HS-27A (cell line): ENCODE measurements at regions not wholly inside any gene's neighbourhood (a gene's known extent, or its start where the extent isn't known, plus 50 kb on each side); places are given as distances from the start of the nearest gene placed in this dataset.

Experiments
- DNase-seq: peaks from one replicate; pipeline ENCODE4 v3.0.0-alpha.2; 2012; ENCODE audit warnings: low read depth, missing footprints

DNA sequence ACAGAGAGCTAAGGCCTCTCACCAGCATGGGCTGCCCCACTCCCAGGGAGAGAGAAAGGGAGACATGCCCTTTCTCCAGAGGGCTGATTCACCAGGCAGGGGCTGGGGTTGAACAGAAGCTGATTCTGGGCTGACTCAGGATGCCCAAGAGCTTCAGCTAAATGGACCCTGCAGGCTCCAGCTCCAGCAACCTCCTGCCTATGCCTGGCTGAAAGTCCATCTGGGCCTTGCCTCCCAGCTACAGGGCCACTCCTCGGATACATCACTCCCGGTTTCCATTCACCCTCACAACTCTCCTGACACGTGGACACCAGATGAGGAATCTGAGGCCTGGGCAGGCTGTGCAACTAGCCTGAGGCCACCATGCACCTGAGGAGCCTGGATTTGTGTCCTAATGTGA is 215.5 kb downstream of the BUD13 start:
- no peak for DNase-seq

DNA sequence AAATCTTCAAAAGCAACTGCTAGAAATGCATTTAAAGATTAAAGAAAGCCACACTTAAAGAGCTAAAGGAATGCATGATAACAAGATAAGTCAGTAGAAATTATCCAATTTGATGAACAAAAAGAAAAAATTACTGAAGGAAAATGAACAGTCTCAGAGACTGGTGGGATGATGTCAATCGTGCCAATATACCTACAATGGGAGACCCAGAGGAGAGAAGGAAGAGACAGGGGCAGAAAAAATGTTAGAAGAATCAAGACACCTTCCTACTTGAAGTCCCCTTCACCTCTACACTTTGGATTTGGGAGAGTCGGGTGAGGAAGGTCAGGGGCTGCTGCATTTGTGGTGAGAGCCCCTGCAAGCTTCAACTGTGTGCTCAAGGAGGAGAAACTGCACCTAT is 216.3 kb downstream of the BUD13 start:
- DNase-seq: no peak

DNA sequence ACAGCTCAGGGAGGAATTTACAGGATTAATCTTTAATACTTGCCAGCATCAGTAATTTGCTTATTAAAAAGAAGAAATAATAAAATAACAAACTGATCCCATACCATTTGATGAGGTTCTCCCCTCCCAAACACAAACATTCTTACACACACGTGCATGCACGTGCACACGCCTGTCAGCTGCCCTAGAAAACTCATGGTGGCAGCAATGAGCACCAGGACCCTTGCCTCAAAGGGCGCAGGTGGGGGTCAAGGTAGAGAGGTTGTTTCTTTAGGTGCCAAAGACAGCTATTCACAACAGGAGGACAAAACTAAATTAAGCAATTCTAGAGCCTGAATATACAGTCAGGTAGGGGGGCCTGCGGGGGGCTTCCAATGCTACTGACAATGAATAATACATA is 219.3 kb downstream of the BUD13 start:
- DNase-seq: no peak

DNA sequence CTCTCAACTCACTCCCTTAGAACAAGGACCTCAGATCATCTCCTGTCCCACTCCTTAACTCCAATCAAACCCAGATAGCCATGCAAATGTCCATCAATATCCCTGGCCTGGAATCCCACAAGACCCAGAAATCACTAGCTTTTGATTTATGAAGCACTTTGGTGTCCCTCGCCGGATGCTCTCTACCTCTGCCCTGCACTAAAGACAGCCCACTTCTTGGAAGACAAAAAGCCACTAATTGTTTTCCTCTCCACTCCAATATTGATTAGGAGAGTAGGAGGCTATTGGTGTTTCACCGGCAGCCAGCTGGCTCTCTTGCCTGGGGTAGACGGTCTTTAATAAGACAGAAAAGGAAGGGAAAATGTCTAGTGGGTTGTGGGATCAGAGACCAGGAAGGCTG is 221.2 kb downstream of the BUD13 start:
- DNase-seq: no peak

DNA sequence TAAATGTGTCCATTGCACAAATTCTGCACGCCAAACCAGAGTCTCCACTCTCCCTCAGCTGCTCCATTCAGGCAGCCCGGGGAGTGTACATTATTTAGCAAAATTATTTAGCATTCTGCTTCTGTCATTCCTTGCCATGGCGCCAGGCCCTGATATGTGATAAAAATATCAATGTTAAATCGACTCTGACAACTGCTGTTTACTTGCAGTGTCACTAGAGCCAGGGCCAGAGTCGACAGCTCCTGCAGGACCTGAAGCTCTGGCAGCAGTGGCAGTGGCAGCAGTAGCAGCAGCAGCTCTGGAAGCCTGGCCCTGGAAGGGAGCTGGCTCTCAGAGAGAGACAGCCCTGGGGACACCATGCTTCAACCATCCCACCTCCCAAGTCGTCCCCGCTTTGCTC is 224.5 kb downstream of the BUD13 start:
- no peak for DNase-seq

DNA sequence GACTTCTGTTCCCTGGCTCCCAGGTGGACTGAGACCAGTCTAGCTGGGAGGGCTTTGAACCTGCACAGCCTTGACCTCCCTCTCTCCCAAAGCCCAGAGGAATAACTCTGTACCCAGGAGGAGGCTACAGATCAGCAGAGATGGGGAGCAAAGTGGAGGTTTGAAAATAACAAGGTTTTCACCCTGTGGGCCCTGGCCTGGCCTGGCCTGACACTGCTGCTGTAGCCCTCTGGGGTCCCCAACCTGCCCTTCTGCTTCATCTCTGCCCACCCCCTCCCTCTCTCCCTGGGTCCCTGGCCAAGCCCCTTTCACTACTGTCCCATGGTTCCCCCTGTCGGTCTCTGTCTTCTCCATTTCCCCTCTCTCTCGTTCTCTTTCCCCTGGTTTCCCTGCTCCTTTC is 225.2 kb downstream of the BUD13 start:
- no peak for DNase-seq

DNA sequence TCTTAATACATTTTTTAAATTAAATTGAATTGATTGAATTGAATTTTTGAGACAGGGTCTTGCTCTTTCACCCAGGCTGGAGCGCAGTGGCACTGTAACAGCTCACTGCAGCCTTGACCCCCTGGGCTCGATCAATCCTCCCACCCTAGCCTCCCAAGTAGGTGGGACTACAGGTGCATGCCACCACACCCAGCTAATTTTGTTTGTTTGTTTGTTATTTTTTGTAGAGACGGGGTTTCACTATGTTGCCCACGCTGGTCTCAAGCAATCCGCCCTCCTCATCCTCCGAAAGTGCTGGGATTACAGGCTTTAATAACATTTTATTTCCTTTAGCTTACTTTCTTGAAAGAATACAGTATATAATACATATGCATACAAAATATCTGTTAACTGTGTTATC is 226.9 kb downstream of the BUD13 start:
- no peak for DNase-seq

DNA sequence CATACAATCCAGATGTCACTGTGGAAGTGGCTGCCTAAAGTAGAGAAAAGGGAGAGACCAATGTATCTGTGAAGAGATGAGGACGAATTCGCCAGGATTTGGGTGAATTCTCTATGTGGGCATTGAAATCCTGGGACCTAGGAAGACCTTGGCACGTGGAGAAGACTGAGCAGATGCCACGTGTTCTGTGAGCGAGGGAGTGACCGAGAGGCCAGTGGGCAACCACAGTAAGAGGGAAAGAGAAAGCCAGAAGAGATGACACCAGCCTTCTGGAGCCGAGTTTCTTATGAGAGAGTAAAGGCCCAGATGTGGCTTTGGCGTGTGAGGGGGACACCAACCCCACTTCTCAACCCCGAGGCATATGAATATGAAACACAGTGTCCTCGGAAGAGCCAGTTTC is 228.1 kb downstream of the BUD13 start:
- no peak for DNase-seq

DNA sequence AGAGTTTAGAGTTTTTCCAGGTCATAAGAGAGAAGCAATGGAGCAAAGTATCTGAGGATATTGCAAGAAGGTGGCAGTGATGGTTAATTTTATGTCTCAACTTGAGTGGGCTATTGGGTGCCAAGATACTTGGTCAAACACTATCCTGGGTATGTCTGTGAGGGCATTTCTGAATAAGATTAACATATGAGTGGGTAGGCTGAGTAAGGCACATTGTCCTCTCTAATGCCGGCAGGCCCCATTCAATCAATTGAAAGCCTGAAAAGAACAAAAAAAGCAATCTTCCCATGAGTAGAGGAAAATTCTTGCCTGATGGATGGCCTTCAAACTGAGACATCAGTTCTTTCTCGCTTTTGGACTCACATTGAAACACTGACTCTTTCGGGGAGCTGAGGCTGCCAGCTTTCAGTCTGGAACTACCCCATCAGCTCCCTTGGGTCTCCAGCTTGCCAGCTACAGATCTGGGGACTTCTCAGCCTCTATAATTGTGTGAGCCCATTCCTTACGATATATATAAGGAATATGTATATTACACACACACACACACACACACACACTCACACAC is 228.8 kb downstream of the BUD13 start:
- DNase-seq: no peak

DNA sequence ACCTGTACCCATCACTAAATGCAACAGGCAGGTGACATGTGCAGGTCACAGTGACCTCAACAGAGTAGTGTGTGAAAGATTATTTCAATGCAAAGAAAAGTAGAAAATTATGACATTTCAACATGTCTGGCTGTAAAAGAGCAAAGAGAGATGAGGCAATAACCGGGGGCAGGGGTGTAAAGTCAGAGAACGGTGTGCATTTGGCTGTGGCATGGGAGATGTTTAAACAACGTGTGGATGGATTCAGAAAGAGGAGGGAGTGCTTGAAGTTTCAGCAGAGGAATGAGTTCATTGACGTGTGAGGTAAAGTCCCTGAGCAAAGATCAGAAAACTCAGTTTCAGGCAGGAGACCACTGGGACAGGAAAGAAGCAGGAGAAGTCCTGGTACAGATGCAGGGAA is 229.7 kb downstream of the BUD13 start:
- DNase-seq: no peak

DNA sequence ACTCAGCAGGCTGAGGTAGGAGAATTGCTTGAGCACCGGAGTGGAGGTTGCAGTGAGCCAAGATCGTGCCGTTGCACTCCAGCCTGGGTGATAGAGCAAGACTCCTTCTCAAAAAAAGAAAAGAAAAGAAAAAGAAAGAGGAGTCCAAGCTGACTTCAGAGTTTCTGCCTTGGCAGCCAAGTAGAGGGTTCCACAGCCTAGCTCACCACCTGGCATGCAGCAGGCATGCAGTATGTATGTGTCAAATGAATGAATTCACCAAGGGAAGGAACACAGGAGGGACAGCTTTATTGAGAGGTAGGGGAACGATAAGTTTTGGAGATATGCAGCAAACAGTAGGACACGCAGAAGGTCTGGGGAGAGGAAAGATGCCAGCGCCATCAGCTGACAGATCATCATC is 230.4 kb downstream of the BUD13 start:
- DNase-seq: no peak

DNA sequence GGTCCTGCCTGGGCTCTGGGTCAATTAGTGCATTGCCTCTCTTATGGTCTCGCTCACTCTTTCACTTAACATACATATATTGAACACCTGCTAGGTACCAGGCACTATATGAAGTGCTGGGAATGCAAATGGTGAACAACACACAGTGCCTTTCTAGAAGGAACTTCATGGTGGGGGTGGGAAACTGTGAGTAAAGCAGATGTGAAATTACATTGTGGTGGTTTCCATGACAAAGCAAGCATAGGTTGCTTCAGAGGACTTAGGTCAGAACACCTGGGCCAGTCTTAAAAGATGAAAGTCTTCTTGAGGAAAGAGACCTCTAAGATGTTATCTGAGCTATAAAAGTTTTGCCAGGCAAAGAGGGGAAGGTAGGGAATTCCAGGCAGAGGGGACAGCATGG is 231.3 kb downstream of the BUD13 start:
- DNase-seq: no peak

DNA sequence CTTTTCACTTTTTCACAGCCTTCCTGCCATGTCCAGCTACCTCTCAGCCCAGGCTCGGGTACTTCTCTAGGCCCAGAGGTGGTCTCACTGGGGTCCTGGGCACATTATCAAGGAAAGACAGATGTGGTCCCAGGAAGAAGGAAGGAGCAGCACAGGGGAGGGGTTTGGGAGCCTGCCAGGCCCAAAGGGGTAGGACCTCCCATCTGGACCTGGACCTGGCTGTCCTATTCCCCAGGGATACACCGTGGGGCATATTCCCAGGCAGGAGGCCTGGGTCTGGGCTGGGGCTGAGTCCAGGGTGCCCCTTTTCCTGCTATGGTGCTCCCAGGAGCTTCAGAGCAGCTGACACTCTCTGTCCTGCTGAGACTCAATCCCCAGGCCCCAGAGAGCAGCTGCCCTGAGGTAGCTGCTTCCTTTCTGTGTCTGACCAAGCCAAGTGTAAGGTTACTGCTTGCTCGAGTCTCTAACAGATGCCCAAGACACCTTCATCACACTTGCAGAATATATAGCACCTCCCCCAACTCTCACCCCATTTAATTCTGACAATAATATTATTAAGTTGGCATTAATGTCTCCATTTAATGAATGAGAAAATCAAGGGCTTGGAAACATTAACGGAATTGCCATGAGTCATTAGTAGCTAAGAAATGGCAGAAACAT is 232.0 kb downstream of the BUD13 start:
- no peak for DNase-seq

DNA sequence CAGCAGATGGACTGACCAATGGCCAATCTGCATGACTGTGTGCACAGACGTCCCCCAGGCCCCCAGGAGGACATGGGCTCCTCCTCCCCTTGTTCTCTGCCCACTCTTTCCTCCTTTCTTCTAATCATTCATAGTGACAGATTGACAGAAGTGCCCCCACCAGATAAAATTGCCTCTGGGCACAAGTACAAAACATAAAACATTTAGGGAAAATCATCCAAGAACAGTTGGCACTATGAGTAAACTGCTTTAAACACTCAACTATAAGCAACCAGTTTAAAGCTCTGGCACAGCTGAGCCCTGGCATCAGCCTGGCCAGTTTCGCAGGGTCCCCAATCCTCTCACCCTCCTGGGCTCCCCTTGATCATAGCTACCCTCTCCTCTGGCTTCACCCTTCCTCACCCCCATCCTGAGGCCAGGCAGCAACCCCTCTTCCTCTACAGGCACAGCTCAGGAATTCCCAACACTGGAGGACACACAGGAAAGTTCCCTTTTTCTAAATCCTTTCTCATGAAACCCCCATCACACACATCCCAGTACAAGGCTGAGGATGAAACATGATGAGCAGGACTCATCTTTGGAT is 232.9 kb downstream of the BUD13 start:
- DNase-seq: no peak

DNA sequence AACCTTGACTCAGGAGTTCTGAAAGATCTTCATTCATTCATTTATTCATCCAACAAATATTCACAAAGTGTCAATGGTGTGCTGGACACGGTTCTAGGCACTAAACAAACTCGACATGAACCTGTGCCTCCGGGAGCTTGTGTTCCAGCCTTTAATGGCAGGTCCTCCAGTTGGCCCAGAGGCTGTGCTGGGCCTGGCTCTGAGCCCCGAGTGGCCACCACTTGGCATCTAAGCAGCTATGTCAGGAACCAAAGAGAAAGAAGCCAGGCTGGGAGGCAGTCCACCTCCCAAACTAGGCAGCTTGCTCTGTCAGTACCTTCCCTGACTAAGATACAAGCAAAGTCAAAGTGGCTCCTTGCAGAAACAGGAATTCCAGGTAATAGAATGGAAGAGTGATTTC is 233.6 kb downstream of the BUD13 start:
- DNase-seq: no peak

DNA sequence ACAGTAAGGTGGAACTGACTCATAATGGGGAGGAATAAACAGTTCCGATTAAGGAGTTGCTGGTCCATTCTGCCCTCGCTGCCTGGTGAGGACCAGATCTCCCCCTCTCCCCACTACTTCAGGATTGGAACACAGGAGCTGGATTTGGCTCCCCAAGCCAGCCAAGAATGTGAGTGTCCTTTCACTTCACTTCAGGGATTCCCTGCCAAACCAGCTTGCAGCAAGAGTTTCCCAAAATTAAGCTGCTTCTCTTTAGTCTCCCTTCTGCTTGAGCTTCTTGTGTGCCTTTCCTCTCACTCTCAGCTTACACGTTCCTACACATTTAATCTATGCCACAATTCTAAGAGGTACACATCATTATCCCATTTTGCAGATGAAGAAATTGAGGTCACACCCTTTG is 234.1 kb downstream of the BUD13 start:
- DNase-seq: no peak

DNA sequence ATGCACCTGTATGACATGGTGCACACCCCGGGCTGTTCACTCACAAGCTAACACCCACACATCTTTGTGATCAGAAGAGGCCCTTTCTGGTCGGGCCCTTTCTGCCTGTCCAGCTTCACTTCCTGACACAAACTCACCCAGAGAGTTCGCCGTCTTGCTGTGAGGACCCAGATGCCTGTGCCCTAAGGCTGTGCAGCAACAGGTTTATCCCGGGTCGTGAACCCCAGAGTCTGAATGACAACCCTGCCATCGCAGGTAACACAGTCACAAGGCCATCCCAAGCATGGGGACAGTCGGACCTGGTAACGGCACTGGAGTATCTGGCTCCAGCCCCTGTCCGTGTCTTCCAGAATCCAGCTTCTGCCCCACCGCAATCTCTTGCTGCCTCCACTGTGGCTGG is 235.1 kb downstream of the BUD13 start:
- DNase-seq: no peak

DNA sequence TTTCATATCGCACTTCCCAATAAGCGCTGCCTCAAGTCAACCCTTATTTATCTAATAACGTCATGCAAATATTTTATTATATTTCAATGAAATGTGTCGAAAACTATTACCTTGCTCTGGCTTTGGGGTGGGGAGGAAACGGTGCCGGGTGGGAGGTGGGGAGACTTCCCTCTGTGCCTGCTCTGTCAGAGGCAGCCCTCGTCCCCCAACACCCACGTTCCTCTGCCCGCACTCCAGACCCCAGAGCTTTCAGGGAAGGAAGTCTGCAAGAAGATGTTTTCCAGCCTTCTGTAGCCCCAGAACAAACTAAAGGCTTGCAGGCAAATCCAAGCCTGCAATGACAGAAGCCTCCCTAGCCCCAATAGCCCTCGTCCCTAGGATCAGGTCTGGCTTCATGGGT is 235.7 kb downstream of the BUD13 start:
- DNase-seq: no peak

DNA sequence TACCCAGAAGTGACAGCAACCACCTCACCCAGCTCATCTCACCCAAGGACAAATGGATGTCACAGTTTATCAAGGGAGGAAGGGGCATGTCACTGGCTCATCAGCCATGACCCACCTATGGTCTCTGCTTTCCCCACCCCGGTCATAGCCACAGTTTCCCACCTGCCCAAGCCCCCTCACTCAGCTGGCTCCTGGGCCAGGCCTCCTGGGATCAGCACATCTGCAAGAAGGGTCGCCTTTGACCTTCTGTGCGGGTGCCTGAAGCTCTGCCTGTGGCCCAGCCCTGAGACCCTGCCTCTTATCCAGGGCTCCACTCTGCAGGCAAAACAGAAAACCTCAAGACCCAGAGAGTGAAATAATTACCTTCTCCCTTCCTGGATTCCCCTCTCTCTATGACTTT is 236.4 kb downstream of the BUD13 start:
- no peak for DNase-seq

DNA sequence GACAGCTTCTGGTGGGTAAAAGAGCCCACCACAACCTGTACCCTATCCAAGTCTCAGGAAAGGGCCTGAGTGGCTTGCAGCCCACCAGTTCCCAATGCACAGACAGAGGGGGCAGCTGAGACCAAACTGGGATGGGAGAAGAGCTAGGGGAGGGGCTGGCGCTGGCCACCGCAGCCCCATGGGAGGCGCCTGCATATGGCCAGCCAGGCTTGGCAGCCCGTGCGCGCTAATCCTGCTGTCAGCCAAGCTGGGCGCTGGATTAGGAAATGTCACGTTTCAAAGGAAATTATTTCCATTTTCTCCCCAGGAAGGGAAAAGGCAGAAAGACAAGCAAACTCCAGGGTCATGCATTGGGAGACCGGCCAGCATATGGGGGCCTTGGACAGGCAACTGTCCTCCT is 236.8 kb downstream of the BUD13 start:
- no peak for DNase-seq

DNA sequence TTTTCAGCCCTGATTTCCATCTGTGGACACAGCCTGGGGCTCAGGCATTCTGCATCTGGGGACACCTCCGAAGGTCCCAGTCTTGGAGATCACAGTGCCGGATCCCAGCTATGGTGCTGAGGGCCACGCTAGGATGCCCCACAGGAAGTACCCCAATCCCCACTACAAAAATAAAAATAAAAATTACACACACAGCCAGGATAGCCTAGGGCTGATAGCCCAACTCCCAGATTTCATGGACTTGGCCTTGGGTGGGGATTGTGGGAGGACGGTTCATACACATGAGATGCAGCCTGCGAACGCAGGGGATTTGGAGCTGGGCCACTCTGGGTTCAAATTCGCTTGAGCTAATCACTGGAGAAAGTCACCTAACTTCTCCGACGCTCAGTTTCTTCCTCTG is 237.7 kb downstream of the BUD13 start:
- no peak for DNase-seq

DNA sequence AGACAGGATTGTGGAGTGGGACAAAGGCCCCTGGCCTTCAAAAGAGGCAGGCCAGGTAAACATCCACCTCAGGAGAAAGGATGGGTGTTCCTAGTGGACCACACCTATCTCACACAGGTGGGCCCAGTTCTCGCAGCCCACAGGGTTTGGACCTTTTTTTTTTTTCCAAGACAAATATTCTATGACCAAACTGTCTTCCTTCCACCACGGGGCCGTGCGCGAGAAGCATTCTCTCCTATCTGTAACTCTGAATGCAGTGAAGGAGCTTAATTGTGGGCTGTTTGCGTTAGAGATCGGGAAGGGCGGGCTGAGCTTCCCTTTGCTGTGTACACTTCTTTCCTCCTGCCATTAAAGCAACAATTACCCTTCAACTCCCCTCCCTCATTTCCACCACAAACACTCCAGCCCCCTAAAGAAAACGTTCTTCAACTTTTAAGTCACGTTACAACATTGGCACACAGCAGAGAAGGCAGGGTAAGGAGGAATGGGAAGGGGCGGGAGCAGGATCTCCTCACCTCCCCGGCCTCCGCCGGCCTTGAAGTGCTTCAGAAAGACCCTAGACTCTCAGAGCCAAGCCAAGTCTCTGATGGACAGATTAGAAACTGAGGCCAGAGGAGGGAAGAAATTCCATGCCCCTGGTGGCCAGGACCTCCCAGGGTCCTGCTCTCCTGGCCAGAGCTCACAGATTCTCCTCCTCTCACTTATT is 238.4 kb downstream of the BUD13 start:
- DNase-seq: no peak

DNA sequence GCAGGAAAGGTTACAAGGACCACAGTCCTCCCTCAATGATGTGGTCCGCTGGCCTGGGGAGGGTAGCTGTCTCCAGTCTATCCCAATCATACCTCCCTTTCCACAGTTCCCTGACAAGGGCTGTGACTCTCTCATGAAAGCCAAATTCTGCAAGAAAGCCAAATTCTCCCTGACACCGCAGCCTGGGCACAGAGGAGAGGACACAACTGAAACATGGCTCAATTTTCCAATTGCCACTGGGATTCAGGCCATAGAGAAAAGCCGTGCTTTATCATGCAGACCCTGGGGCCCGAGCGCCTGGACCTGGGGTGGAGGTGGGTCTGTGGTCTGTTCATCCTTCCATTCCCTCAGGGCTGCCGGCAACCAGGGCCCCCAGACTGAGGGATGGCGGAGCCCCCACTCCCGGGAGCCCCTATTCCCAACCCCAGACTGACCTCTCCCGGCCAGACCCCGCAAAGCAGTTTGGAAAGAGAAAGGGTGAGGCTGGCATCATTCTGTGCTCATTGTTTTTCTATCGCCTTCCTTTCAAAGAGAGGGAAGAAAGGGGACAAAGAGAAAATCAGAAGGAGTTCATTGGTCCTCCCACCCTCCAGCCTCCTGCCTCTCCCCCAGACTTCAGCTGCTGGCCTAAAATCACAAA is 239.5 kb downstream of the BUD13 start:
- DNase-seq: no peak
